ACC112 (cell line): ENCODE measurements at regions not wholly inside any gene's neighbourhood (a gene's known extent, or its start where the extent isn't known, plus 50 kb on each side); places are given as distances from the start of the nearest gene placed in this dataset.

Experiments used
- H2AFZ ChIP-seq: fragments of 200-600 bp; sonication (generic); one replicate; pipeline ENCODE4 v1.6.0; 2017; ENCODE audit warnings: antibody characterized with exemption, low read length; ENCODE audit not compliant: unreplicated experiment
- H3K27ac ChIP-seq: fragments of 200-600 bp; sonication (generic); 2 replicates; pipeline ENCODE4 v1.5.1; 2014; ENCODE audit warnings: low read depth, mild to moderate bottlenecking, antibody characterized with exemption, low read length, moderate library complexity
- H3K27me3 ChIP-seq: fragments of 200-600 bp; sonication (generic); 2 replicates; pipeline ENCODE4 v1.6.1; 2014; ENCODE audit warnings: mild to moderate bottlenecking, antibody characterized with exemption, low read length, moderate library complexity, mixed read lengths; ENCODE audit not compliant: insufficient read depth
- H3K36me3 ChIP-seq: fragments of 200-600 bp; sonication (generic); 2 replicates; pipeline ENCODE4 v1.6.1; 2016; ENCODE audit warnings: mild to moderate bottlenecking, antibody characterized with exemption, low read length, moderate library complexity, mixed read lengths; ENCODE audit not compliant: insufficient read depth
- H3K4me1 ChIP-seq: fragments of 200-600 bp; sonication (generic); one replicate; pipeline ENCODE4 v1.6.1; 2016; ENCODE audit warnings: low read length, mixed read lengths; ENCODE audit not compliant: insufficient read depth, unreplicated experiment, control insufficient read depth
- H3K4me3 ChIP-seq: fragments of 200-600 bp; sonication (generic); 2 replicates; pipeline ENCODE4 v1.5.1; 2014; ENCODE audit warnings: mild to moderate bottlenecking, low read depth, low read length
- H3K79me2 ChIP-seq: fragments of 200-600 bp; sonication (generic); one replicate; pipeline ENCODE4 v1.6.0; 2016; ENCODE audit warnings: low read length; ENCODE audit not compliant: control insufficient read depth, unreplicated experiment, insufficient read depth

DNA sequence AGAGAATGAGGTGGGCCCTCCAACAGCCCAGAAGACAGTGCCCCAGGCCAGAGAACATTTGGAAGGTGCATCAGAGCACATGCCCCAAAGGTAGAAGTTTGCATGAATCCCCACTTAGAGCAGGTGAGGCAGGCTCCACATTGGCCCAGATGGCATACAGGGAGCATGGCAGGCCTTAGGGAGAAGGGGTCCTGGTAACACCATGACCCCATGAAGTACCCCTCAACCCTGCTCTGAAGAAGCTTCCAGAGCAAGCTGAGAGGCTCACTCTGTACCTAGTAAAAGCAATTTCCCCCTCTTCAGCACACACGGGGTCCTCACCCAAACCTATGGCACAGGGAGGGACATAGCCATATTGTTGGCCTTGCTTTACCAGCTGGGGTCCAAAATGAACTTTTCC lies 162.6 kb downstream of the BUB3 start:
- Histone ChIP-seq H2AFZ (no peak overlapping the region), H3K27me3 (no peaks in the 10 kb centered on the region), H3K79me2 (no peaks in the 10 kb centered on the region), H3K4me3 (no peak overlapping the region), H3K4me1 (no peaks in the 10 kb centered on the region), H3K27ac (no peak overlapping the region), H3K36me3 (no peaks in the 10 kb centered on the region)

DNA sequence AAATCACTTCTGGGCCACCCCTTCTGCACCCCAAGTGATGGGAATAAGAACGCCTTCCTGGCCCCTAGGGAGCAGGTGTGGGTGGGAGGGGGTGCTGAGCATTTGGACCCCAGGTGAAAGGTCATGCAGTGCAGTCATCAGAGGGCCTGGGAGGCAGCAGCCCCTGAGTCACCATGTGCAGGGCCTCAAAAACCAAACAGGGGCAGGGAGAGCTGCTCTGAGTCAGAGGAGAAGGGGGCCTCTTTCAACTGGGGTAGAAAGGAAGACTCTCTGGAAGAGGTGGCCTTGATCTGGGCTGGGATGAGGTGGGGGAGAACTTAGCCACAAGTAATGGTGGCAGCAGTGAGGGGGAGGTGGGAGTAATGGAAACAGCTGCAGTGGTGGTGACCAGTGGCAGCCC lies 164.3 kb downstream of the BUB3 start:
- no peak overlapping the region for H3K4me3 ChIP-seq
- no peaks in the 10 kb centered on the region for H3K4me1 ChIP-seq
- H2AFZ ChIP-seq, result no peak overlapping the region

DNA sequence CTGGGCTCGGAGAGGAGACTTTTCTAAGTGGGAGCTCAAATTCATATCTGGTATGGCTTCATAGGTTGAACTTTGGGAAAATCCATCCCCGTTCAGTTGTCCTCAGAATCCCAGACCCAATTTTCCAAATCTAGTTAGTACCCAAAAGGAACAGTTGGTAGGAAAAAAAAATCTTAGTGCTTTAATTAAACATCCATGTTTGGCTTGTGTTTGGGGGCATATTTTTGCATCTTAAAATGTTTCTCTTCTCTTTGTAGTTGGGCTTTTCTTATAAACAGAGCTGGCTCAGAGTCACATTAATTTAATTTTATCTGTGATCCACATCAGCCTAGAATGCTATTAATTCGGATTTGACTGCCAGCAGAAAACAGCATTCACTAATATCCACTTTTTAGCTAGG lies 165.9 kb downstream of the BUB3 start:
- Histone ChIP-seq H3K36me3 (no peaks in the 10 kb centered on the region), H3K4me3 (no peak overlapping the region), H3K27ac (no peak overlapping the region)

More for the DNA sequence above, 164.3 kb downstream of the BUB3 start:
- H3K36me3 ChIP-seq, result no peaks in the 10 kb centered on the region
- no peaks in the 10 kb centered on the region for H3K79me2 ChIP-seq
- H3K27me3 ChIP-seq, result no peaks in the 10 kb centered on the region
- H3K27ac ChIP-seq, result no peak overlapping the region

DNA sequence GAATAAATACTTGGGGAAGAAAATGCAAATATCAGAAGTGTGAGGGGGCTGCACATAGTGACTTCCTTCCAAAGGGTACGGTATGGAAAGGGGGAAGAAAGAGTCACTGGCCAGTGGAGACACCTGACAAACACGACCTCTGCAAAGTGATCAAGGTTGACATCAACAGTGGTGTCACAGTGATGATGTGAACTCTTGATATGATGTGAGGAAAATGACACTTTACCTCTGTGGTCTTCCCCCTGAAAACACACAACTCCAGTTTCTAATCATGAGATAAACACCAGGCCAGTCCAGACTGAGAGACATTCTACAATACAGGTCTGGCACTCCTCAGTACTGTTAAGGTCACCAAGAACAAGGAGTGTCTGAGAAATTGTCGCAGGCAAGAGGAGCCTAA lies 169.7 kb downstream of the BUB3 start:
- Histone ChIP-seq H3K27ac (no peak overlapping the region), H3K79me2 (no peaks in the 10 kb centered on the region), H3K27me3 (peaks cover 3% of the 10 kb centered on the region; the same call in 1 of the 2 replicates), H3K4me3 (no peak overlapping the region), H3K4me1 (no peaks in the 10 kb centered on the region), H2AFZ (no peak overlapping the region), H3K36me3 (no peaks in the 10 kb centered on the region)

More for the DNA sequence above, 165.9 kb downstream of the BUB3 start:
- no peaks in the 10 kb centered on the region for H3K79me2 ChIP-seq
- H3K27me3 ChIP-seq, result no peaks in the 10 kb centered on the region
- H2AFZ ChIP-seq, result no peak overlapping the region
- H3K4me1 ChIP-seq, result no peaks in the 10 kb centered on the region

DNA sequence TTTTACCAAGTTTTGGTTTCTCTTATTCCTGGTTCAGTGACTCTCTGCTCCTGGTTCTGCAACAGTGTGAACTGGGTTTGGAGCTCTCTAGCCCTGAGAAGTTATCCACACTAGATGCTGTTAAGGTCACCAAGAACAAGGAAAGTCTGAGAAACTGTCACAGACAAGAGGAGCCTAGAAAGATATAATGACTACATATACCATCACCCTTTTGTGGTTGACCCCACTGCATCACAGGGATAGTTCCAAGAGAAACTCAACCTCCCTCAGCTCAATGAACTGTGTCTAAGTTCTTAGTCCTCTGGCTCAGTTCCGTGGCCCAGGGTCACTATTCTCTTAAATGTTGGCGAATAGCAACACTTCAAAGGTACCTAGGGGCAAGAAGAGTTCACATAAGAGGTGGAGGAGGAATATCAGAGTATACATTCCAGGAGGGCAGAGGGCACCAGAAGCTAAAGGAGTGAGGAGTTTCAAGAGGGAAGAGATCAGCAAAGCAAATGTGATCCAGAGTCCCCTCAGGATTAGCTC lies 171.5 kb downstream of the BUB3 start:
- no peak overlapping the region for H2AFZ ChIP-seq
- no peaks in the 10 kb centered on the region for H3K4me1 ChIP-seq
- H3K4me3 ChIP-seq, result no peak overlapping the region
- H3K36me3 ChIP-seq, result no peaks in the 10 kb centered on the region
- no peak overlapping the region for H3K27ac ChIP-seq
- peaks cover 3% of the 10 kb centered on the region; the same call in 1 of the 2 replicates for H3K27me3 ChIP-seq
- no peaks in the 10 kb centered on the region for H3K79me2 ChIP-seq

DNA sequence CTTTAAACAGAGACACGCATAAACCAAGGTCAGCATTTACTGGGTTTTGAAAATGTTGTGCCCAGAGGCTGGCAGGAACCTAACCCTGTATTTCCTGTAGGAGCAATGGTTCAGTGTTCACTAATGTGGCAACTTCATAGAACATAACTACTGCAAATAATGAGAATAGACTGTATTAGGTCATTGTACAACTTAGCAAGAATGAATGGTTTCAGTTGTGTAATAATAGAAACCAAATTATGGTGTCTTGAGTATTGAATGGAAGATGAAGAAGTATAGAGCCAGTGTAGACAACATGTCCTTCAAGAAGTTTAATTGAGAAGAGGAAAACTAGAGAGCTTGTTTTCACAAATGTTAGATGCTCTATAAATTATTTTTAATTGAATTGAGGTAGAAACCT lies 172.5 kb downstream of the BUB3 start:
- H3K4me1 ChIP-seq, result no peaks in the 10 kb centered on the region
- no peaks in the 10 kb centered on the region for H3K79me2 ChIP-seq
- H3K4me3 ChIP-seq, result no peak overlapping the region
- no peak overlapping the region for H2AFZ ChIP-seq
- no peak overlapping the region for H3K27ac ChIP-seq
- no peaks in the 10 kb centered on the region for H3K36me3 ChIP-seq
- H3K27me3 ChIP-seq, result peaks cover 3% of the 10 kb centered on the region; the same call in 1 of the 2 replicates

DNA sequence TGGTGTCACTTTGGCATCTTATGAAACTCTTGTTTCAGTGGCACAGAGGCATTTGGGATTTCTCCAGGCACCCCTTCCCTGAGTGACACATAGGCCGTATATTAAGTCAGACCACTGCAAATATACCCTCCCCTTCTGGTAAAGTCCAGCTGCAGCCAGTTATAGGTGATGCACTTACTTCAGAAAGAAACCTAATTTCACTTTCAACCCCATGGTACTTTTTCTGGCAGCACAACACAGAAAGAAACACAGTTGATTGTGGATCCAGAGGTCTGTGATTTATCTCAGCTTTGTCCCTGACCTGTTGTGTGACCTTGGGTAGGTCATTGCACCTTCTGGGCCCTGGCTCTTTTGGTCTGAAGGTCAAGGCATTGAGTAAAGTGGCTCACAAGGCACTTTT lies 173.2 kb downstream of the BUB3 start:
- Histone ChIP-seq H3K79me2 (no peaks in the 10 kb centered on the region), H3K4me3 (no peak overlapping the region), H3K36me3 (no peaks in the 10 kb centered on the region), H3K27me3 (peaks cover 3% of the 10 kb centered on the region; the same call in 1 of the 2 replicates), H2AFZ (no peak overlapping the region), H3K4me1 (no peaks in the 10 kb centered on the region), H3K27ac (no peak overlapping the region)

DNA sequence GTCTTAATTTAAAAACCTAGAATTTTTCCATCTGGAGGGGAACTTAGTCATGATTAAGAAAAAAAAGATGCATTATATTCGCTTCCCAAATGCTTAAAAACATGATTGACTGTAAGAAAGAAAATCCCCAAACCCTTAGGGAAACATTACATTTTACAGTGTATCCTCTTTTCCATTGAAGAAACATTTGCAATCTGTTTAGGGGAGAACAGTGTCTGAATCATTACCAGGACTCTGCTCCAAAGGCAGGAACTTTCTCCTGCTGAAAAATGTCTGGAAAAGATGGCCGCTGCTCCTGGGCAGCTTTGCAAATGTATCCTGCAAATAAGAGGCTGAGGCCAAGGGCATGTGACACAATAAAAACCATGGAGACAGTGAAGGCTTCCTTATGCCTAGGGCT lies 173.7 kb downstream of the BUB3 start:
- peaks cover 3% of the 10 kb centered on the region; the same call in 1 of the 2 replicates for H3K27me3 ChIP-seq
- H3K79me2 ChIP-seq, result no peaks in the 10 kb centered on the region
- H2AFZ ChIP-seq, result no peak overlapping the region
- H3K4me1 ChIP-seq, result no peaks in the 10 kb centered on the region
- H3K36me3 ChIP-seq, result no peaks in the 10 kb centered on the region
- H3K4me3 ChIP-seq, result no peak overlapping the region
- no peak overlapping the region for H3K27ac ChIP-seq

DNA sequence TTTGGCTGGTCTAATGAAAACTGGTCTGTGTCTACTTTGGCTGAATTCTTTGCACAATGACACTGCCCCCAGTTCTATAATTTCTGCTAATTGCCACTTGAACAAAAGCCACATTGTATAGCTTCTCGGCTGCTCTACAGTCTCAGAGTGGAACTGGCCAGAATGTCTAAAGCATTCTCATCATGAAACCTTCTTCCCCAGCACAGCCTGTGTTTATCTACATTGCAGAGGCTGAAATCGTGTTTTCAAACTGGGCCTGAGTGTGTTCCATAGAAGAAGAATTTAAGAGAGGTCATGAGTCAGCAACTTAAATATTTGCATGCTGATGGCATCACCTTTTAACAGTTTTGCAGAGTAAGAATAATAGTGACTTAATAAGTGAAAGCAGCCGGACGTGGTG lies 177.2 kb downstream of the BUB3 start:
- Histone ChIP-seq H3K27ac (no peak overlapping the region), H3K4me3 (no peak overlapping the region), H2AFZ (no peak overlapping the region), H3K36me3 (no peaks in the 10 kb centered on the region), H3K4me1 (no peaks in the 10 kb centered on the region), H3K27me3 (peaks cover 3% of the 10 kb centered on the region; the same call in 1 of the 2 replicates), H3K79me2 (no peaks in the 10 kb centered on the region)

DNA sequence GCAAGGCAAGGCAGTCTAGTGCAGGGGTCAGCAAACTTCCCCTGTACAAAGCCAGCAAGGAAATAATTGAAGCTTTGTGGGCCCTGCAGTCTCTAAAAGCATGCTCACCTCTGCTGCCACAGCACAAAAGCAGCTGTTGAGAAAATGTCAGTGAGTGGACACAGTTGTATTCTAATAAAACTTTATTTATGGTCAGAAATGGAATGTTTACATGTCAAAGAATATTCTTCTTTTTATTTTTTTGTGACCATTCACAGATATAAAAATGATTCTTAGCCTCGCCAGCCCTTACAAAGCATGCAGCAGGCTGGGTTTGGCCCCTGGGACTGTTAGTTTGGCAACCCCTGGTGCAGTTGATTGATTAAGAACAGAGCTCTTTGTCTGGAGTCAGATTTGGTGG lies 192.4 kb downstream of the BUB3 start:
- no peak overlapping the region for H3K4me3 ChIP-seq
- H3K27ac ChIP-seq, result no peak overlapping the region
- no peaks in the 10 kb centered on the region; the same call in 1 of the 2 replicates for H3K27me3 ChIP-seq
- H3K4me1 ChIP-seq, result no peaks in the 10 kb centered on the region
- no peak overlapping the region for H2AFZ ChIP-seq
- no peaks in the 10 kb centered on the region for H3K36me3 ChIP-seq
- no peaks in the 10 kb centered on the region for H3K79me2 ChIP-seq

DNA sequence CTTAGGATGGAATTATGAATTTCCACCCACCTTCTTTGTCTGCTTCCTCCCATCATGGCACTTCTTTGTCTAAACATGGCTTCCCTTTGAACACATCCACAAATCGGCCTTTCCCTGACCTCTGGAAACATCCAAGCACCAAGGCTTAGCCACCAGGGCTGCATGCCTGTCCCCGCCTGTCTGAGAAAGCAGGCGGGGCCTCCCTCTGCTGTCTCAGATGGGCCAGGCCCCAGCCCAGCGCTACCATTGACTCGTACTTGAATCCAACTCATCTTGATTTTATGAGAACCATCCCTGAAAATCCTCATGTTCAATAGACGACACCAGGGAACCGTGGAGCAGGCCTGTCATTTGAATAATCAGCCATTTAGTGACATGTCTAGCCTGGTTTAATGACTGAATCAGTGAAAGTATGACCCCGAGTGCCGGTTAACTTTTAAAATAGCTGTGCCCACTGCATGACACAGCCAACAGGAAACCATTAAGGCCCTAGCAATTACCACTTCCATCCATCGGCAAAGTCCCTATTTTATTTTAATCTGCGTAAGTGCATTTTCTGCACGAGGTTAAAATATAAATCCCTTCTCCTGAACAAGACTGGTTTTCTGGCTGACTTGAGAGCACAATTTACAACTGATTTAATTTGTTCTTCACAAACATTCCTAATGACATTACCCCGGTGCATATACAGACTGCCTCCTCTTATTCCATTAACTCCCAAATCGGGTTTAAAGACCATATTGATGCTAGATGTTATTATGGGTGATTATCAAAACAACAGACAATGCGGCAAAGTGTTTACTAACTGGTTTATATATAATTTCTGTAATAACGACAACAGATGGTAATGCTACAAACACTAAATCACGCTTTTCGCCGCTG lies 194.7 kb downstream of the BUB3 start:
- no peaks in the 10 kb centered on the region for H3K4me1 ChIP-seq
- H3K4me3 ChIP-seq, result no peak overlapping the region
- no peak overlapping the region for H2AFZ ChIP-seq

More for the DNA sequence above, 194.7 kb downstream of the BUB3 start:
- Histone ChIP-seq H3K79me2 (no peaks in the 10 kb centered on the region), H3K27ac (no peak overlapping the region), H3K36me3 (no peaks in the 10 kb centered on the region), H3K27me3 (no peaks in the 10 kb centered on the region; the same call in 1 of the 2 replicates)
